ENCODE measurements at regions not wholly inside any gene's neighbourhood (a gene's known extent, or its start where the extent isn't known, plus 50 kb on each side); places are given as distances from the start of the nearest gene placed in this dataset.

GRCh38 chr6:150764334-150765066, 101.0 kb upstream of the MTHFD1L start:
- no peak for TF ChIP-seq MLX (CRISPR knock-in tag; conservative IDR thresholded peaks at IDR 0.05)
- no peak for TF ChIP-seq ZNF407 (IDR thresholded peaks at IDR 0.05; ENCODE audit: low read depth)
- TF ChIP-seq EZH2 (IDR thresholded peaks at IDR 0.05; ENCODE audit: borderline replicate concordance, low read depth, low read length) = no peak
- TF ChIP-seq ELK1 (CRISPR knock-in tag; IDR thresholded peaks at IDR 0.05) = no peak
- TF ChIP-seq NFYB (IDR thresholded peaks at IDR 0.05; ENCODE audit: extremely low read depth, insufficient read length) = no peak
- TF ChIP-seq, protein P1, sequence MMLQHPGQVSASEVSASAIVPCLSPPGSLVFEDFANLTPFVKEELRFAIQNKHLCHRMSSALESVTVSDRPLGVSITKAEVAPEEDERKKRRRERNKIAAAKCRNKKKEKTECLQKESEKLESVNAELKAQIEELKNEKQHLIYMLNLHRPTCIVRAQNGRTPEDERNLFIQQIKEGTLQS (IDR thresholded peaks at IDR 0.05) = no peak
- TF ChIP-seq, protein P1 (CRISPR knock-in tag; conservative IDR thresholded peaks at IDR 0.05) = no peak
- no peak for TF ChIP-seq ZNF766 (CRISPR knock-in tag; conservative IDR thresholded peaks at IDR 0.05)
- no peak for TF ChIP-seq HDAC3 (IDR thresholded peaks at IDR 0.05; ENCODE audit: borderline replicate concordance, partially characterized antibody)
- TF ChIP-seq SMARCB1 (IDR thresholded peaks at IDR 0.05; ENCODE audit: insufficient read length, low read depth) = no peak
- no peak for TF ChIP-seq DPF2 (IDR thresholded peaks at IDR 0.05)
- TF ChIP-seq CTCF (IDR thresholded peaks at IDR 0.05 in 2 of 3, conservative IDR thresholded peaks at IDR 0.05 in 1 of 3; ENCODE audit: insufficient read depth in 2 of 3, low read depth in 1 of 3, low read length in 3 of 3) = no peak
- no peak for TF ChIP-seq FOSL1 (tag; conservative IDR thresholded peaks at IDR 0.05)
- no peak for TF ChIP-seq ZNF24 (IDR thresholded peaks at IDR 0.05)
